ENCODE measurements at regions not wholly inside any gene's neighbourhood (a gene's known extent, or its start where the extent isn't known, plus 50 kb on each side); places are given as distances from the start of the nearest gene placed in this dataset.

GRCh38 chr3:178440043-178440442, 96.2 kb upstream of the KCNMB2 start:
- H3F3A ChIP-seq (ENCODE audit: insufficient read depth, low read length), result no peaks in the 10 kb centered on the region
- H3K27me3 ChIP-seq (replicated peaks; ENCODE audit: insufficient read depth, low read length), result no peaks in the 10 kb centered on the region
- H4K20me1 ChIP-seq (ENCODE audit: insufficient read depth, low read length), result no peaks in the 10 kb centered on the region
- H2AFZ ChIP-seq (ENCODE audit: low read length), result no peak overlapping the region
- no peaks in the 10 kb centered on the region for H3K79me2 ChIP-seq (ENCODE audit: low read length)
- DNase-seq, result no peak
- no peaks in the 10 kb centered on the region for H3K36me3 ChIP-seq (replicated peaks; ENCODE audit: insufficient read depth, low read length)
- H3K4me2 ChIP-seq (ENCODE audit: low read depth, low read length), result no peak overlapping the region
- no peaks in the 10 kb centered on the region for H3K9me3 ChIP-seq (replicated peaks; ENCODE audit: insufficient read depth, low read length)
- peaks cover 20% of the 10 kb centered on the region for H3K4me1 ChIP-seq (ENCODE audit: low read length)
- no peak overlapping the region for H3K9ac ChIP-seq (ENCODE audit: low read length)
- H3K27ac ChIP-seq (ENCODE audit: low read length), result no peak overlapping the region
- H3K4me3 ChIP-seq (ENCODE audit: low read length), result no peak overlapping the region
- TF ChIP-seq EZH2phosphoT487 (IDR thresholded peaks at IDR 0.05; ENCODE audit: low read length) (no peak), EZH2 (optimal IDR thresholded peaks at IDR 0.05; ENCODE audit: low read depth, low read length) (no peak)
- TF ChIP-seq, protein P1, sequence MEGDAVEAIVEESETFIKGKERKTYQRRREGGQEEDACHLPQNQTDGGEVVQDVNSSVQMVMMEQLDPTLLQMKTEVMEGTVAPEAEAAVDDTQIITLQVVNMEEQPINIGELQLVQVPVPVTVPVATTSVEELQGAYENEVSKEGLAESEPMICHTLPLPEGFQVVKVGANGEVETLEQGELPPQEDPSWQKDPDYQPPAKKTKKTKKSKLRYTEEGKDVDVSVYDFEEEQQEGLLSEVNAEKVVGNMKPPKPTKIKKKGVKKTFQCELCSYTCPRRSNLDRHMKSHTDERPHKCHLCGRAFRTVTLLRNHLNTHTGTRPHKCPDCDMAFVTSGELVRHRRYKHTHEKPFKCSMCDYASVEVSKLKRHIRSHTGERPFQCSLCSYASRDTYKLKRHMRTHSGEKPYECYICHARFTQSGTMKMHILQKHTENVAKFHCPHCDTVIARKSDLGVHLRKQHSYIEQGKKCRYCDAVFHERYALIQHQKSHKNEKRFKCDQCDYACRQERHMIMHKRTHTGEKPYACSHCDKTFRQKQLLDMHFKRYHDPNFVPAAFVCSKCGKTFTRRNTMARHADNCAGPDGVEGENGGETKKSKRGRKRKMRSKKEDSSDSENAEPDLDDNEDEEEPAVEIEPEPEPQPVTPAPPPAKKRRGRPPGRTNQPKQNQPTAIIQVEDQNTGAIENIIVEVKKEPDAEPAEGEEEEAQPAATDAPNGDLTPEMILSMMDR (IDR thresholded peaks at IDR 0.05; ENCODE audit: low read length), result no peak
- no peaks in the 10 kb centered on the region for H3K9me2 ChIP-seq (replicated peaks; ENCODE audit: insufficient read depth, low read length)

GRCh38 chr3:178443634-178444033, 92.6 kb upstream of the KCNMB2 start:
- DNase-seq, result peak; percentile 61
- TF ChIP-seq EZH2phosphoT487 (IDR thresholded peaks at IDR 0.05; ENCODE audit: low read length), result no peak
- TF ChIP-seq EZH2 (optimal IDR thresholded peaks at IDR 0.05; ENCODE audit: low read depth, low read length), result no peak
- TF ChIP-seq, protein P1 (IDR thresholded peaks at IDR 0.05; ENCODE audit: low read length), result peak; percentile 33; the same call in 1 of the 2 replicates
- Histone ChIP-seq H3F3A (ENCODE audit: insufficient read depth, low read length) (no peaks in the 10 kb centered on the region), H3K9me2 (replicated peaks; ENCODE audit: insufficient read depth, low read length) (no peaks in the 10 kb centered on the region), H2AFZ (ENCODE audit: low read length) (no peak overlapping the region), H4K20me1 (ENCODE audit: insufficient read depth, low read length) (no peaks in the 10 kb centered on the region), H3K79me2 (ENCODE audit: low read length) (no peaks in the 10 kb centered on the region), H3K4me2 (ENCODE audit: low read depth, low read length) (no peak overlapping the region), H3K4me3 (ENCODE audit: low read length) (no peak overlapping the region), H3K27ac (ENCODE audit: low read length) (no peak overlapping the region), H3K9me3 (replicated peaks; ENCODE audit: insufficient read depth, low read length) (no peaks in the 10 kb centered on the region), H3K27me3 (replicated peaks; ENCODE audit: insufficient read depth, low read length) (no peaks in the 10 kb centered on the region), H3K4me1 (ENCODE audit: low read length) (peaks cover 5% of the 10 kb centered on the region; the same call in 1 of the 2 replicates), H3K36me3 (replicated peaks; ENCODE audit: insufficient read depth, low read length) (no peaks in the 10 kb centered on the region), H3K9ac (ENCODE audit: low read length) (no peak overlapping the region)

- no peaks in the 10 kb centered on the region for H3K9me2 ChIP-seq (replicated peaks; ENCODE audit: insufficient read depth, low read length)
- no peaks in the 10 kb centered on the region for H3K9me3 ChIP-seq (replicated peaks; ENCODE audit: insufficient read depth, low read length)
- no peak overlapping the region for H2AFZ ChIP-seq (ENCODE audit: low read length)
- no peaks in the 10 kb centered on the region for H4K20me1 ChIP-seq (ENCODE audit: insufficient read depth, low read length)
- H3F3A ChIP-seq (ENCODE audit: insufficient read depth, low read length), result no peaks in the 10 kb centered on the region
- no peaks in the 10 kb centered on the region for H3K27me3 ChIP-seq (replicated peaks; ENCODE audit: insufficient read depth, low read length)
- H3K4me1 ChIP-seq (ENCODE audit: low read length), result no peaks in the 10 kb centered on the region
- no peak overlapping the region for H3K4me2 ChIP-seq (ENCODE audit: low read depth, low read length)
- H3K27ac ChIP-seq (ENCODE audit: low read length), result no peak overlapping the region
- TF ChIP-seq EZH2 (optimal IDR thresholded peaks at IDR 0.05; ENCODE audit: low read depth, low read length) (no peak), EZH2phosphoT487 (IDR thresholded peaks at IDR 0.05; ENCODE audit: low read length) (no peak)
- TF ChIP-seq, protein P1 (IDR thresholded peaks at IDR 0.05; ENCODE audit: low read length), result no peak
- no peaks in the 10 kb centered on the region for H3K79me2 ChIP-seq (ENCODE audit: low read length)
- no peaks in the 10 kb centered on the region for H3K36me3 ChIP-seq (replicated peaks; ENCODE audit: insufficient read depth, low read length)
- DNase-seq, result no peak
- no peak overlapping the region for H3K9ac ChIP-seq (ENCODE audit: low read length)
- no peak overlapping the region for H3K4me3 ChIP-seq (ENCODE audit: low read length)
Measured at GRCh38 chr3:178445139-178445538, 91.1 kb upstream of the KCNMB2 start.

All from MM.1S (cell line).